Natural killer cell (primary cell): ENCODE measurements at regions not wholly inside any gene's neighbourhood (a gene's known extent, or its start where the extent isn't known, plus 50 kb on each side); places are given as distances from the start of the nearest gene placed in this dataset.

ENCODE experiments used
- ATAC-seq, 3 donors: fragments of 150-1000 bp in 2 of 3; fragments of 200-7000 bp in 1 of 3; cut with Tn5 transposase; 1 replicate in 1 of 3; 2 replicates in 2 of 3; pipeline ENCODE4 v1.10.0; 2021; ENCODE audit warnings: mild to moderate bottlenecking in 2 of 3, moderate library complexity in 2 of 3
- DNase-seq, 2 donors: peaks; one replicate each; pipeline versions ENCODE4 v3.0.0 to v3.0.0-alpha.2; 2013 to 2021; ENCODE audit warnings: mixed read lengths in 1 of 2
- H3K27ac ChIP-seq: one replicate; pipeline ENCODE4 v1.5.1; 2013; ENCODE audit warnings: mild to moderate bottlenecking, low read length
- H3K27me3 ChIP-seq: one replicate; pipeline ENCODE4 v1.6.1; 2013; ENCODE audit warnings: low read length; ENCODE audit not compliant: control insufficient read depth, insufficient read depth
- H3K36me3 ChIP-seq: one replicate; pipeline ENCODE4 v1.6.1; 2013; ENCODE audit warnings: low read length; ENCODE audit not compliant: control insufficient read depth, insufficient read depth
- H3K4me1 ChIP-seq: one replicate; pipeline ENCODE4 v1.6.1; 2013; ENCODE audit warnings: low read length; ENCODE audit not compliant: control insufficient read depth, insufficient read depth
- H3K4me3 ChIP-seq: one replicate; pipeline ENCODE4 v1.5.1; 2013; ENCODE audit warnings: low read length
- H3K9me3 ChIP-seq: one replicate; pipeline ENCODE4 v1.6.1; 2013; ENCODE audit warnings: low read length; ENCODE audit not compliant: control insufficient read depth, insufficient read depth
- H3K27ac Mint-ChIP-seq, 2 donors: one replicate each; pipeline ENCODE4 v1.8.0; 2022; ENCODE audit warnings: mild to moderate bottlenecking in 2 of 2, mixed read lengths in 2 of 2, moderate library complexity in 1 of 2
- H3K27me3 Mint-ChIP-seq, 2 donors: one replicate each; pipeline ENCODE4 v1.8.0; 2022; ENCODE audit warnings: low read depth in 2 of 2, mixed read lengths in 2 of 2
- H3K36me3 Mint-ChIP-seq: one replicate; pipeline ENCODE4 v1.8.0; 2022; ENCODE audit warnings: mixed read lengths
- H3K4me1 Mint-ChIP-seq, 2 donors: one replicate each; pipeline ENCODE4 v1.8.0; 2022; ENCODE audit warnings: mixed read lengths in 2 of 2
- H3K4me3 Mint-ChIP-seq: one replicate; pipeline ENCODE4 v1.8.0; 2022; ENCODE audit warnings: mild to moderate bottlenecking, moderate library complexity, mixed read lengths
- H3K9me3 Mint-ChIP-seq, 2 donors: one replicate each; pipeline ENCODE4 v1.8.0; 2022; ENCODE audit warnings: mixed read lengths in 2 of 2
- WGBS: methylation state at CpG from one replicate; pipeline ENCODE4 v1.1.7; 2013; ENCODE audit warnings: missing lambda C conversion rate; ENCODE audit not compliant: insufficient coverage; 5-methylcytosine and 5-hydroxymethylcytosine counted together
- intact Hi-C: fragments of 100-400 bp; cut with micrococcal nuclease; formaldehyde crosslinking; loops from one replicate; pipeline ENCODE4 v1.14.2; 2022
- TF ChIP-seq, protein P1 (sequence below): fragments of 200-600 bp; IDR thresholded peaks from one replicate; pipeline ENCODE4 v1.8.0; 2022; ENCODE audit warnings: antibody characterized with exemption

DNA sequence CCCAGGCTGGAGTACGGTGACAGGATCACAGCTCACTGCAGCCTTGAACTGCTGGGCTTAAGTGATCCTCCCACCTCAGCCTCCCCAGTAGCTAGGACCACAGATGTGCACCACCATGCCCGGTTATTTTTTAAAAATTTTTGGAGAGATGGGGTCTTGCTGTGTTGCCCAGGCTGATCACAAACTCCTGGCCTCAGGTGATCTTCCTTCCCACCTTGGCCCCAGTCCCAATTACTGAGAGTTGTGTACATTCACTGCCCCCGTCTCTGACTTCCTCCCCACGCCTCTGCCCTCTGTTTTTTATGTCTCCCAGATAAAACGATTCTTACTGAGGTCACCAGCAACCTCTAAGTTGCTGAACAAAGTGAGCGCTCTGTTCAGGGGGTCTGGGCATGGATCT lies 87.7 kb downstream of the LINGO1 start:
- no peak overlapping the region for H3K27ac Mint-ChIP-seq
- ATAC-seq = no peak

DNA sequence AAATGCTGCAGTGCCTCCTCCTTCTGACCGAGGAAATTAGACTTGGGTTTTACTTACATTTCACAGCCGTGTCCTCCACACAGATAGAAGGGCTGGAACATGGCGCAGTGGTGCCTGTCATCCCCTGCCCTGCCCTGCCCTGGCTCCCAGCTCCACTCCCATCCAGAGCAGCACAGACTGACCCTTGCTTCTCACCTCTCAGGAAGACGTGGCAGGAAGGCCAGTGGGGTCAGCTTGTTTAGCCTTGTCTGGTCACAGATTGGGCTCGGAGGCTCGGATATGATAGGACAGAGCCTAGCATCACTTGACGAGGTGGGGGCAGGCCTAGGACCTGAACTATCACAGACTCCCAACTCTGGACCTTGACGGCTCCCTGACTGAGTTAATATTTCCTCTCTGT lies 88.5 kb downstream of the LINGO1 start:
- DNase-seq (no peak), ATAC-seq (no peak)
- Histone ChIP-seq H3K9me3 (no peaks in the 10 kb centered on the region), H3K27ac (no peak overlapping the region), H3K4me1 (peaks cover 16% of the 10 kb centered on the region), H3K4me3 (no peak overlapping the region), H3K27me3 (no peaks in the 10 kb centered on the region), H3K36me3 (no peaks in the 10 kb centered on the region)
- peaks cover 0 to 3% of the 10 kb centered on the region in 2 donors for H3K27me3 Mint-ChIP-seq
- peak overlapping the region; percentile 89 for H3K4me3 Mint-ChIP-seq
- H3K36me3 Mint-ChIP-seq = no peaks in the 10 kb centered on the region
- TF ChIP-seq, protein P1, sequence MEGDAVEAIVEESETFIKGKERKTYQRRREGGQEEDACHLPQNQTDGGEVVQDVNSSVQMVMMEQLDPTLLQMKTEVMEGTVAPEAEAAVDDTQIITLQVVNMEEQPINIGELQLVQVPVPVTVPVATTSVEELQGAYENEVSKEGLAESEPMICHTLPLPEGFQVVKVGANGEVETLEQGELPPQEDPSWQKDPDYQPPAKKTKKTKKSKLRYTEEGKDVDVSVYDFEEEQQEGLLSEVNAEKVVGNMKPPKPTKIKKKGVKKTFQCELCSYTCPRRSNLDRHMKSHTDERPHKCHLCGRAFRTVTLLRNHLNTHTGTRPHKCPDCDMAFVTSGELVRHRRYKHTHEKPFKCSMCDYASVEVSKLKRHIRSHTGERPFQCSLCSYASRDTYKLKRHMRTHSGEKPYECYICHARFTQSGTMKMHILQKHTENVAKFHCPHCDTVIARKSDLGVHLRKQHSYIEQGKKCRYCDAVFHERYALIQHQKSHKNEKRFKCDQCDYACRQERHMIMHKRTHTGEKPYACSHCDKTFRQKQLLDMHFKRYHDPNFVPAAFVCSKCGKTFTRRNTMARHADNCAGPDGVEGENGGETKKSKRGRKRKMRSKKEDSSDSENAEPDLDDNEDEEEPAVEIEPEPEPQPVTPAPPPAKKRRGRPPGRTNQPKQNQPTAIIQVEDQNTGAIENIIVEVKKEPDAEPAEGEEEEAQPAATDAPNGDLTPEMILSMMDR = no peak
- 84% methylated on average over 8 of the region's 8 CpGs for WGBS
- peaks cover 0 to 13% of the 10 kb centered on the region in 2 donors for H3K4me1 Mint-ChIP-seq
- intact Hi-C loops = loop anchor here (5.0 kb wide), 2 partner anchors 522 to 572 kb away; no protein-coding TSS in a partner anchor
- no peaks in the 10 kb centered on the region for H3K9me3 Mint-ChIP-seq
- H3K27ac Mint-ChIP-seq = no peak overlapping the region

More for the DNA sequence above, 87.7 kb downstream of the LINGO1 start:
- H3K27me3 Mint-ChIP-seq = peaks cover 0 to 3% of the 10 kb centered on the region in 2 donors
- H3K36me3 Mint-ChIP-seq = no peaks in the 10 kb centered on the region
- WGBS = 59% methylated on average over 6 of the region's 6 CpGs
- DNase-seq = no peak
- H3K4me1 Mint-ChIP-seq = peaks cover 0 to 13% of the 10 kb centered on the region in 2 donors
- TF ChIP-seq, protein P1 = no peak
- Histone ChIP-seq H3K4me1 (peaks cover 16% of the 10 kb centered on the region), H3K9me3 (no peaks in the 10 kb centered on the region), H3K27me3 (no peaks in the 10 kb centered on the region), H3K4me3 (no peak overlapping the region), H3K27ac (no peak overlapping the region), H3K36me3 (no peaks in the 10 kb centered on the region)
- intact Hi-C loops = no loop called here
- H3K9me3 Mint-ChIP-seq = no peaks in the 10 kb centered on the region
- no peak overlapping the region for H3K4me3 Mint-ChIP-seq

DNA sequence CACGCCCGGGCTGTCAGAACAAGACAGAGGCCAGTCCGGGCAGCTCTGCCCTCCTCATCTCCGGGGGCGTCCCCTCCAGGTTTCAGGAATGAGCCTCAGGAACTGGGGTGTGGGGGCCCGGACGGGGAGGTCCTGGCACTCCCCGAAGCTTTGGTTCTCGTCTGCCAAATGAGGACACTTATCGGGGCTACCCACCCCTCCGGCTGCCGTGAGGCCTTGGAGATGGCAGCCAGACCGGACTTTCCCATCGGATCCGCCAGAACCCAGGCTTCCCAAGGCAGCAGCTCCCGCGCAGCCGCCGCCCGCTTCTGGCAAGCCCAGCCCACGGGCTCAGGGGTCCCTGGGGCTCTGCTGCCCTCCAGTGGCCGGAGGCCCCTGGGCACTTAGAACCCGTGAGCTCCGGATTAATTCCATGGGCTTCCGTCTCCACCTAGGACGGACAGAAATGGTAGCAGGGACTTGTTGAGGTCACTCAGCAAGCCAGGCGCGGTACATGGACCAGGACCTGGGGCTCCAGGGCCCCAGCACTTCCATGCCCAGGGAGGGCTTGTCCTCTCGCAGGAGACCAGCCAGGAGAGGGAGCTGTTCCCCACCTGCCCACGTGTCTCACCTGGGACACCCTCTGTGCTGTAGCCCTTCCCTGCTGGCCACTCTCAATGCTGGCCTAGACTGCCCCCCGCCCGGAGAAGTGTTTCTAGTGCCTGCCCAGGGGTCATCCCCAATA lies 89.4 kb downstream of the LINGO1 start:
- TF ChIP-seq, protein P1 = peak; percentile 90
- intact Hi-C loops = loop anchor here (1.0 to 5.0 kb wide), 4 partner anchors 357 to 571 kb away; no protein-coding TSS in a partner anchor
- H3K27ac ChIP-seq = no peak overlapping the region

More for the DNA sequence above, 89.4 kb downstream of the LINGO1 start:
- WGBS = 5% methylated on average over 32 of the region's 32 CpGs
- Histone ChIP-seq H3K27me3 (no peaks in the 10 kb centered on the region), H3K9me3 (no peaks in the 10 kb centered on the region), H3K36me3 (no peaks in the 10 kb centered on the region), H3K4me1 (peaks cover 14% of the 10 kb centered on the region), H3K4me3 (peak overlapping the region; percentile 58)
- peak; percentile 75 to 85 for DNase-seq
- no peaks in the 10 kb centered on the region for H3K9me3 Mint-ChIP-seq
- peaks cover 0 to 8% of the 10 kb centered on the region in 2 donors for H3K4me1 Mint-ChIP-seq
- peak; percentile 86 to 99 (median 97) for ATAC-seq
- peak overlapping the region; percentile 89 for H3K4me3 Mint-ChIP-seq
- peak overlapping the region; percentile 34 to 77 for H3K27ac Mint-ChIP-seq
- no peaks in the 10 kb centered on the region for H3K27me3 Mint-ChIP-seq
- H3K36me3 Mint-ChIP-seq = no peaks in the 10 kb centered on the region
